K562 (cell line): ENCODE measurements at regions not wholly inside any gene's neighbourhood (a gene's known extent, or its start where the extent isn't known, plus 50 kb on each side); places are given as distances from the start of the nearest gene placed in this dataset.
"Not testable (repeated sequence)": the region's sequence is repeated elsewhere in the genome, so short reads cannot be mapped to it uniquely, and the experiment has no call there.

Source experiments
- ATAC-seq: fragments of 200-7000 bp; cut with Tn5 transposase; 3 replicates; pipeline ENCODE4 v1.9.1; 2020; ENCODE audit warnings: moderate library complexity
- BruUV-seq: library from RNA; stranded (reverse); fragments of 400-500 nt; replicated peaks from 2 replicates; lab custom pipeline; 2021; lab: Mats Ljungman, UMichigan
- CTCF ChIA-PET: fragments of 300-600 bp; formaldehyde crosslinking; extraction: SDS; loops from one replicate; lab custom pipeline; 2021; ENCODE audit warnings: low intra/inter-chr PET ratio; lab: Yijun Ruan, JAX
- POLR2A ChIA-PET: fragments of 300-600, 350-650 bp; sonication (Branson Sonifier 250); formaldehyde crosslinking; extraction: SDS; loops from one replicate; lab custom pipeline; 2021; ENCODE audit warnings: antibody characterized with exemption, inconsistent platforms; lab: Yijun Ruan, JAX
- DNase-seq, 4 experiments: peaks; one replicate each; pipeline versions ENCODE4 v3.0.0 to v3.0.0-alpha.2; 2011 to 2018; ENCODE audit warnings: low spot score in 3 of 4, mixed read lengths in 3 of 4; ENCODE audit errors: extremely low read depth in 1 of 4
- FAIRE-seq: peaks from 2 replicates; lab custom pipeline; 2011; peaks lifted over from hg19 to GRCh38; lab: Jason Lieb, UNC
- H2AFZ ChIP-seq: 2 replicates; pipeline ENCODE4 v1.6.0; 2011; ENCODE audit warnings: low read depth, low read length, control low read depth, inconsistent platforms
- H3K27ac ChIP-seq: fragments of 200-600 bp; 3 replicates; pipeline ENCODE4 v1.8.0; 2011; ENCODE audit warnings: low read depth, mild to moderate bottlenecking, control low read depth, inconsistent platforms, low read length, moderate library complexity, mixed read lengths; ENCODE audit errors: extremely low read depth
- H3K27me3 ChIP-seq, 2 experiments: fragments of 300-600 bp in 1 of 2; 2 replicates in 1 of 2; 3 replicates in 1 of 2; pipeline versions ENCODE4 v1.6.0 to v1.8.0; 2011; ENCODE audit warnings: inconsistent platforms in 2 of 2, low read length in 2 of 2, mild to moderate bottlenecking in 1 of 2, mixed read lengths in 1 of 2, moderate library complexity in 1 of 2; ENCODE audit not compliant: control insufficient read depth in 2 of 2, insufficient read depth in 2 of 2
- H3K36me3 ChIP-seq: fragments of 300-600 bp; 3 replicates; pipeline ENCODE4 v1.8.0; 2011; ENCODE audit warnings: mild to moderate bottlenecking, low read length, inconsistent platforms; ENCODE audit not compliant: control insufficient read depth, insufficient read depth
- H3K4me1 ChIP-seq, 2 experiments: fragments of 200-600 bp in 1 of 2; replicated peaks in 1 of 2; 2 replicates in 1 of 2; 3 replicates in 1 of 2; pipeline versions ENCODE4 v1.5.1 to v1.8.0; 2011; ENCODE audit warnings: inconsistent platforms in 2 of 2, low read length in 2 of 2, mild to moderate bottlenecking in 1 of 2, mixed read lengths in 1 of 2, moderate library complexity in 1 of 2; ENCODE audit not compliant: control insufficient read depth in 2 of 2, insufficient read depth in 2 of 2
- H3K4me2 ChIP-seq: 2 replicates; pipeline ENCODE4 v1.6.1; 2011; ENCODE audit warnings: low read length, control low read depth, inconsistent platforms, mixed read lengths; ENCODE audit not compliant: insufficient read depth
- H3K4me3 ChIP-seq: fragments of 200-600 bp; sonication (generic), shearing (Covaris generic); 2 replicates; pipeline ENCODE4 v1.5.1; 2016; ENCODE audit warnings: control low read depth, inconsistent platforms
- H3K79me2 ChIP-seq: fragments of 200-600 bp; 3 replicates; pipeline ENCODE4 v1.8.0; 2011; ENCODE audit warnings: low read length, inconsistent platforms; ENCODE audit not compliant: control insufficient read depth, insufficient read depth
- H3K9ac ChIP-seq, 2 experiments: 2 replicates each; pipeline versions ENCODE4 v1.6.0 to v1.6.1; 2011; ENCODE audit warnings: low read depth in 2 of 2, low read length in 2 of 2, control low read depth in 1 of 2, inconsistent platforms in 1 of 2, mild to moderate bottlenecking in 1 of 2, mixed read lengths in 1 of 2; ENCODE audit not compliant: insufficient read depth in 1 of 2
- H3K9me1 ChIP-seq: one replicate; pipeline ENCODE4 v1.6.0; 2011; ENCODE audit warnings: inconsistent platforms, mild to moderate bottlenecking, low read length, moderate library complexity; ENCODE audit not compliant: control insufficient read depth, insufficient read depth
- H3K9me3 ChIP-seq: replicated peaks from 2 replicates; pipeline ENCODE4 v1.5.1; 2011; ENCODE audit warnings: low read depth, low read length, inconsistent platforms; ENCODE audit not compliant: control insufficient read depth, insufficient read depth
- H4K20me1 ChIP-seq: replicated peaks from 2 replicates; pipeline ENCODE4 v1.6.1; 2011; ENCODE audit warnings: low read length, inconsistent platforms, mixed read lengths; ENCODE audit not compliant: control insufficient read depth, insufficient read depth
- CBX5 ChIP-seq: IDR thresholded peaks from 2 replicates; pipeline ENCODE4 v1.6.1; 2014; ENCODE audit warnings: low read depth, borderline replicate concordance
- EP400 ChIP-seq: fragments of 450-650 bp; IDR thresholded peaks from 2 replicates; pipeline ENCODE4 v1.6.1; 2017; ENCODE audit warnings: antibody characterized with exemption, mild to moderate bottlenecking, moderate library complexity
- IRF2 ChIP-seq: sonication (generic); formaldehyde crosslinking; IDR thresholded peaks from 2 replicates; pipeline ENCODE4 v1.8.1; 2022; ENCODE audit warnings: mild to moderate bottlenecking, missing genetic modification reagents
- NFE2 ChIP-seq: IDR thresholded peaks from 2 replicates; pipeline ENCODE4 v1.6.1; 2014; ENCODE audit warnings: antibody characterized with exemption, low read depth
- RBM39 ChIP-seq: fragments of 200-400 bp; formaldehyde crosslinking; optimal IDR thresholded peaks from 2 replicates; pipeline ENCODE3; 2018; ENCODE audit warnings: low read depth, low read length
- THAP12 ChIP-seq: fragments of 250-450 bp; sonication (Bioruptor Pico); IDR thresholded peaks from 2 replicates; pipeline ENCODE4 v1.9.0; 2021; ENCODE audit warnings: mild to moderate bottlenecking, inconsistent platforms
- ZNF232 ChIP-seq: sonication (generic); formaldehyde crosslinking; IDR thresholded peaks from 2 replicates; pipeline ENCODE4 v1.8.0; 2022; ENCODE audit warnings: mild to moderate bottlenecking, missing genetic modification reagents
- ZNF584 ChIP-seq: fragments of 200-800 bp; sonication (Bioruptor generic); IDR thresholded peaks from 2 replicates; pipeline ENCODE4 v1.6.1; 2016; ENCODE audit warnings: low read depth, mild to moderate bottlenecking, missing genetic modification characterization, missing compliant biosample characterization
- ZNF644 ChIP-seq: fragments of 200-800 bp; sonication (Bioruptor generic); IDR thresholded peaks from 2 replicates; pipeline ENCODE4 v1.6.1; 2016; ENCODE audit warnings: low read depth, missing genetic modification characterization, missing compliant biosample characterization
- WGBS: fragments of 100-300 bp; shearing (Covaris generic); methylation state at CpG from one replicate; pipeline ENCODE4 v1.1.6; 2016; ENCODE audit warnings: low coverage, mixed read lengths; ENCODE audit not compliant: insufficient coverage; ENCODE audit errors: missing lambda C conversion rate; 5-methylcytosine and 5-hydroxymethylcytosine counted together
- in situ Hi-C: fragments of 300-500 bp; cut with MboI; formaldehyde crosslinking; loops from 4 replicates; pipeline ENCODE4 v1.15.0; 2018; ENCODE audit warnings: inconsistent platforms, mixed read lengths
- intact Hi-C: fragments of 100-400 bp; cut with micrococcal nuclease; formaldehyde crosslinking; loops from 2 replicates; pipeline ENCODE4 v1.14.2; 2022

- H3K4me3 ChIP-seq: no peak overlapping the region
- no peaks in the 10 kb centered on the region for H3K4me1 ChIP-seq
- intact Hi-C loops: no loop called here
- DNase-seq: no peak
- in situ Hi-C loops: no loop called here
- no peak for FAIRE-seq
- no peak overlapping the region for H3K27ac ChIP-seq
- H4K20me1 ChIP-seq: no peaks in the 10 kb centered on the region
- no peaks in the 10 kb centered on the region for H3K79me2 ChIP-seq
- no peak overlapping the region for H3K9ac ChIP-seq
- WGBS: 0% methylated on average over 1 of the region's 1 CpG
- H3K27me3 ChIP-seq: no peaks in the 10 kb centered on the region
- no peaks in the 10 kb centered on the region; the same call in 1 of the 2 replicates for H3K9me3 ChIP-seq
- no peak overlapping the region for H2AFZ ChIP-seq
- TF ChIP-seq NFE2: no peak
- TF ChIP-seq CBX5: peak; percentile 45; the same call in 1 of the 2 replicates
- TF ChIP-seq, all 486 proteins: peak for 1
- Histone ChIP-seq H3K36me3 (no peaks in the 10 kb centered on the region), H3K4me2 (no peak overlapping the region), H3K9me1 (no peaks in the 10 kb centered on the region)
- ChIA-PET POLR2A (no interaction called here), CTCF (no interaction called here)
- ATAC-seq: no peak
- BruUV-seq: no TSS peak
Observed at GRCh38 chr5:136743052-136743451, 377.7 kb upstream of the TRPC7 start.

GRCh38 chr5:136740228-136740627 is 374.9 kb upstream of the TRPC7 start:
- Histone ChIP-seq H3K79me2 (no peaks in the 10 kb centered on the region), H3K27me3 (no peaks in the 10 kb centered on the region), H3K4me1 (no peaks in the 10 kb centered on the region), H3K4me3 (no peak overlapping the region), H3K4me2 (no peak overlapping the region), H4K20me1 (no peaks in the 10 kb centered on the region), H2AFZ (no peak overlapping the region), H3K27ac (no peak overlapping the region), H3K9ac (no peak overlapping the region), H3K9me3 (no peaks in the 10 kb centered on the region; the same call in 1 of the 2 replicates), H3K9me1 (no peaks in the 10 kb centered on the region), H3K36me3 (no peaks in the 10 kb centered on the region)
- in situ Hi-C loops: no loop called here
- CTCF ChIA-PET: no interaction called here
- intact Hi-C loops: no loop called here
- FAIRE-seq (no peak), DNase-seq (no peak), ATAC-seq (no peak)
- POLR2A ChIA-PET: interaction anchor here (0.7 kb wide), 1 partner anchor 142 kb away, joined by 3 read pairs; no protein-coding TSS in a partner anchor
- BruUV-seq: no TSS peak
- TF ChIP-seq ZNF584: no peak
- TF ChIP-seq RBM39: no peak
- no peak for TF ChIP-seq EP400
- TF ChIP-seq IRF2: no peak
- no peak for TF ChIP-seq ZNF644
- no peak for TF ChIP-seq ZNF232 (CRISPR knock-in tag)
- no peak for TF ChIP-seq THAP12

- CTCF ChIA-PET, H3K9me1 ChIP-seq, DNase-seq, BruUV-seq, FAIRE-seq, H3K9ac ChIP-seq, H3K4me3 ChIP-seq, H3K27ac ChIP-seq, H3K79me2 ChIP-seq, POLR2A ChIA-PET, H3K4me1 ChIP-seq, intact Hi-C loops, H3K4me2 ChIP-seq, H4K20me1 ChIP-seq, ATAC-seq, H3K9me3 ChIP-seq, H3K36me3 ChIP-seq, in situ Hi-C loops, H2AFZ ChIP-seq, H3K27me3 ChIP-seq: not testable (repeated sequence)
- 27% methylated on average over 4 of the region's 4 CpGs for WGBS
Observed at GRCh38 chr5:136739271-136739670, 373.9 kb upstream of the TRPC7 start.
